GM21423 (cell line): ENCODE measurements at regions not wholly inside any gene's neighbourhood (a gene's known extent, or its start where the extent isn't known, plus 50 kb on each side); places are given as distances from the start of the nearest gene placed in this dataset.
A peak's percentile ranks its signal among the peaks of the same experiment; 100 is the strongest.

ENCODE experiments used
- ATAC-seq: cut with Tn5 transposase; IDR thresholded peaks from one replicate; pipeline ENCODE4 v1.9.1; 2021; ENCODE audit warnings: mild to moderate bottlenecking, moderate library complexity; ENCODE audit not compliant: unreplicated experiment

GRCh38 chr1:194230351-194231144 lies 1044.1 kb upstream of the B3GALT2 start:
- no peak for ATAC-seq

- no peak for ATAC-seq
Measured at GRCh38 chr1:194228427-194228826, 1042.0 kb upstream of the B3GALT2 start.

- no peak for ATAC-seq
Measured at GRCh38 chr1:194227161-194227560, 1040.7 kb upstream of the B3GALT2 start.

GRCh38 chr1:194225821-194226220 lies 1039.4 kb upstream of the B3GALT2 start:
- peak; percentile 98 for ATAC-seq

GRCh38 chr1:194223596-194223995 lies 1037.2 kb upstream of the B3GALT2 start:
- ATAC-seq, result no peak

- ATAC-seq, result no peak
Measured at GRCh38 chr1:194215448-194215847, 1029.0 kb upstream of the B3GALT2 start.

GRCh38 chr1:194214735-194215134 lies 1028.3 kb upstream of the B3GALT2 start:
- ATAC-seq, result no peak

GRCh38 chr1:194209920-194210319 lies 1023.5 kb upstream of the B3GALT2 start:
- no peak for ATAC-seq

- ATAC-seq, result no peak
Measured at GRCh38 chr1:194208674-194209073, 1022.3 kb upstream of the B3GALT2 start.

GRCh38 chr1:194196562-194196961 lies 1010.1 kb upstream of the B3GALT2 start:
- no peak for ATAC-seq

- ATAC-seq, result no peak
Measured at GRCh38 chr1:194194724-194195123, 1008.3 kb upstream of the B3GALT2 start.

- ATAC-seq, result no peak
Measured at GRCh38 chr1:194184974-194185373, 998.6 kb upstream of the B3GALT2 start.

GRCh38 chr1:194184425-194184824 lies 998.0 kb upstream of the B3GALT2 start:
- ATAC-seq, result no peak

- no peak for ATAC-seq
Measured at GRCh38 chr1:194181845-194182244, 995.4 kb upstream of the B3GALT2 start.

GRCh38 chr1:194176212-194176611 lies 989.8 kb upstream of the B3GALT2 start:
- no peak for ATAC-seq

- ATAC-seq, result no peak
Measured at GRCh38 chr1:194175251-194175650, 988.8 kb upstream of the B3GALT2 start.

- ATAC-seq, result no peak
Measured at GRCh38 chr1:194174528-194174927, 988.1 kb upstream of the B3GALT2 start.

- no peak for ATAC-seq
Measured at GRCh38 chr1:194171596-194171995, 985.2 kb upstream of the B3GALT2 start.

GRCh38 chr1:194167956-194168640 lies 981.7 kb upstream of the B3GALT2 start:
- ATAC-seq, result no peak

GRCh38 chr1:194164755-194165154 lies 978.3 kb upstream of the B3GALT2 start:
- ATAC-seq, result no peak

GRCh38 chr1:194161591-194161990 lies 975.2 kb upstream of the B3GALT2 start:
- ATAC-seq, result no peak

- ATAC-seq, result no peak
Measured at GRCh38 chr1:194159941-194160340, 973.5 kb upstream of the B3GALT2 start.
